ENCODE measurements at regions not wholly inside any gene's neighbourhood (a gene's known extent, or its start where the extent isn't known, plus 50 kb on each side); places are given as distances from the start of the nearest gene placed in this dataset.
A peak's percentile ranks its signal among the peaks of the same experiment; 100 is the strongest.

DNA sequence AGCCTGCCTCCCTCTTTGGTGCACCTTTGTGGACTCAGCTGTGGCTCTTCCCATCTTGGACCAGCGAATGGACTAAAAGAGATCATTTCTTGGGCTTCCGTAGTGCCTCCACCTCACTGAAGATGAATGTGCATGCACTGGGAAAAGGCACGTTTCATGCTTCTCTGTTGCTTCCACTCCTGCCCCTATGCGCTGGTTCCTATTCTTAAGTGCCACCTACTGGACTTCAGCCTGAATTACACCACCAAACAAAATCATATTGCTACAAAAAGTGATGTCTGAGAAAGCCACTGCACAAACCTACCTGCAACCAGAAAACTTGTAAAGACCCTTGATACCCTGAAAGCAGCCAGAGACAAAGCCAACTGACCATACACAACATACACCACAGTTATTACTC, 695.6 kb downstream of the TSN start:
- H3K4me3 ChIP-seq (ENCODE audit: low read depth, low read length), result no peak overlapping the region
- TF ChIP-seq, protein P1, sequence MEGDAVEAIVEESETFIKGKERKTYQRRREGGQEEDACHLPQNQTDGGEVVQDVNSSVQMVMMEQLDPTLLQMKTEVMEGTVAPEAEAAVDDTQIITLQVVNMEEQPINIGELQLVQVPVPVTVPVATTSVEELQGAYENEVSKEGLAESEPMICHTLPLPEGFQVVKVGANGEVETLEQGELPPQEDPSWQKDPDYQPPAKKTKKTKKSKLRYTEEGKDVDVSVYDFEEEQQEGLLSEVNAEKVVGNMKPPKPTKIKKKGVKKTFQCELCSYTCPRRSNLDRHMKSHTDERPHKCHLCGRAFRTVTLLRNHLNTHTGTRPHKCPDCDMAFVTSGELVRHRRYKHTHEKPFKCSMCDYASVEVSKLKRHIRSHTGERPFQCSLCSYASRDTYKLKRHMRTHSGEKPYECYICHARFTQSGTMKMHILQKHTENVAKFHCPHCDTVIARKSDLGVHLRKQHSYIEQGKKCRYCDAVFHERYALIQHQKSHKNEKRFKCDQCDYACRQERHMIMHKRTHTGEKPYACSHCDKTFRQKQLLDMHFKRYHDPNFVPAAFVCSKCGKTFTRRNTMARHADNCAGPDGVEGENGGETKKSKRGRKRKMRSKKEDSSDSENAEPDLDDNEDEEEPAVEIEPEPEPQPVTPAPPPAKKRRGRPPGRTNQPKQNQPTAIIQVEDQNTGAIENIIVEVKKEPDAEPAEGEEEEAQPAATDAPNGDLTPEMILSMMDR (IDR thresholded peaks at IDR 0.05; ENCODE audit: low read depth, low read length), result peak; percentile 45
- DNase-seq (ENCODE audit: low read depth, low spot score), result peak; percentile 0
- in situ Hi-C loops (cut with HindIII; ENCODE audit: low sequenced_read_pairs), result no loop called here

DNA sequence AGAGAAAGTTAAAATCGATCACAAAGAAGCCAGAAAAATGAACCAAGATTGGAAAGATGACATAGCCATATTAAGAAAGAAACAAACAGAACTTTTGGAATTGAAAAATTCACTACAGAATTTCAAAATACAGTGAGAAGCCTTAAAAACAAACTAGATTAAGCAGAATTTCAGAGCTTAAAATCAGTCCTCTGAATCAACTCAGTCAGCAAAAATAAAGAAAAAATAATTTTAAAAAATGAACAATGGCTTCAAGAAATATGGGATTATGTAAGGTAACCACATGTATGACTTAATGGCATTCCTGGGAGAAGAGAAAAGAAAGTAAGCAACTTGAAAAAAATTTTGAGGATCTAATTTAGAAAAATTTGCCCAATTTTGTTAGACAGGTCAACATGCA, 696.2 kb downstream of the TSN start:
- no peak for DNase-seq (ENCODE audit: low read depth, low spot score)
- no peak overlapping the region for H3K4me3 ChIP-seq (ENCODE audit: low read depth, low read length)
- in situ Hi-C loops (cut with HindIII; ENCODE audit: low sequenced_read_pairs), result no loop called here
- TF ChIP-seq, protein P1 (IDR thresholded peaks at IDR 0.05; ENCODE audit: low read depth, low read length), result no peak

DNA sequence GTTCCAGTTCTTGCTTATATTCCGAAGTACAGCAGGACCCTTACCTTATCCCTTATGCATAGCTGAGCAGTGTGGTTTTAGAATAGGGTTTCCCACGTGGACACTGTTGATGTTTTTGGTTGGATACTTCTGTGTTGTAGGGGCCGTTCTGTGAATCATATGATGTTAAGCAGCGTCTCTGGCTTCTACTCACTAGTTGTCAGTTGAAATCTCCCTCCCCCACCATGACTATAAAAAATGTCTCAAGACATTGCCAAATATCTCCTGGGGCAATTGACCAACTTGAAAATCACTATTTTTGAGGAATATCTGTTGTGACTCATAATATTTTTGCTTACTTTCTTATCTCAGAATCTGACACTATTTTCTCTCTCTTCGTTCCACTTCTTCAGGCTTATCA, 713.7 kb downstream of the TSN start:
- H3K4me3 ChIP-seq (ENCODE audit: low read depth, low read length), result no peak overlapping the region
- TF ChIP-seq, protein P1 (IDR thresholded peaks at IDR 0.05; ENCODE audit: low read depth, low read length), result no peak
- in situ Hi-C loops (cut with HindIII; ENCODE audit: low sequenced_read_pairs), result no loop called here
- no peak for DNase-seq (ENCODE audit: low read depth, low spot score)

DNA sequence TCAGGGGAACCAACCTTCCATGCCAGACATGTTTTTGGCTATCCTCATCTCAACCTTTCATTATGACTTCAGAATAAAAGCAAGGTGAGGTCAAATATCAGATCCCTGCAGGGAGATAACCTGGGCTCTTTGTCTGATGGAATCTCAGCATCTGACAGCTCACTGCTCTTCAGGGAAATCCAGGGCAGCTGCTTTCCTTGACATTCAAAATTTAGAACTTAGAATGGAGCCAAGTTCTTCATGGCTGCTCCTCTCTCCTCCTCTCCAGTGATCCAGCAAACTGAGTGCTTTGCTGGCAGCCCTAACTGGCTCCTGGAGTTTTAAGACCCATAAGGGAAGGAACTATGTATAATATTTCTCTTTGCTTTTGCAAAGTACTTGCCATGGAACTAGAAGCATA, 716.3 kb downstream of the TSN start:
- H3K4me3 ChIP-seq (ENCODE audit: low read depth, low read length), result no peak overlapping the region
- in situ Hi-C loops (cut with HindIII; ENCODE audit: low sequenced_read_pairs), result no loop called here
- no peak for DNase-seq (ENCODE audit: low read depth, low spot score)
- TF ChIP-seq, protein P1 (IDR thresholded peaks at IDR 0.05; ENCODE audit: low read depth, low read length), result no peak

DNA sequence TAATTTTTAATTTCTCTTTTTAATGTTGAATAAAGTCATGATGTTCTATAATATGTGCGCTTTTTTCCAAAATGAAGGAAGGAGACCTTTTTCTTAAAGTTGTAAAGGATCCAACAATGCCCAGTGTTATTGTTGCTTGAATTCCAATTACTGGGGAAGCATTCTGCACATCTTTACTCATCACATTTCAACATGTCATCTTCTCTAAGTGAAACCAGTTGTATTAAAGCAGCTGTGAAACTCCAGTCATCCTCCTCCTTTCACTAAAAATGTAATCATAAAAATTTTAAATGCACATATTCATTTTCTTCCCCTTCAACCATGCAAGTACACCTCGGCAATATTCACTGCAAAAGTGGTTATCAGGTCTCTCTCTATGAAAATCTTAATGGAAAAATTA, 722.7 kb downstream of the TSN start:
- H3K4me3 ChIP-seq (ENCODE audit: low read depth, low read length), result no peak overlapping the region
- in situ Hi-C loops (cut with HindIII; ENCODE audit: low sequenced_read_pairs), result no loop called here
- no peak for DNase-seq (ENCODE audit: low read depth, low spot score)
- TF ChIP-seq, protein P1 (IDR thresholded peaks at IDR 0.05; ENCODE audit: low read depth, low read length), result no peak

DNA sequence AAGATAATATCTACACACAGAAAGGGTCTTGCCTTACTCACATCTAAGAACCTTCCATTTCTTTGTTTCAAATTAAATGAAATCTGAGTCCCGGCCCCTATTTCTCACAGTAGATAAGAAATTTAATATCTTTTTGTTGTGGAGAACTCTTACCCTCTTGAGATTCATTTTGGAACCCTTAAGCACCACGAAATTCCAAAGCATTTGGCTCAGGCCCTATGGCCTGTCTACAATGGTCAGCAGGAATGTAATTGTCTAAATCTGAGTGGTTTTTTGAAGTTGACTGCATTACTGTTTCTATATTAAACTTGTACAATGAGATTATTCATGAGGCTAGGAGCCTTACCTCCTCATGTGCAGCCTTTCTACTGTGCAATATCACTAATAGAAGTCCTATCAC, 723.3 kb downstream of the TSN start:
- no peak for DNase-seq (ENCODE audit: low read depth, low spot score)
- TF ChIP-seq, protein P1 (IDR thresholded peaks at IDR 0.05; ENCODE audit: low read depth, low read length), result no peak
- no peak overlapping the region for H3K4me3 ChIP-seq (ENCODE audit: low read depth, low read length)
- in situ Hi-C loops (cut with HindIII; ENCODE audit: low sequenced_read_pairs), result no loop called here

Measured in astrocyte of the spinal cord (primary cell).